Mesendoderm (in vitro differentiated cells): ENCODE measurements at regions not wholly inside any gene's neighbourhood (a gene's known extent, or its start where the extent isn't known, plus 50 kb on each side); places are given as distances from the start of the nearest gene placed in this dataset.

Source experiments
- DNase-seq: peaks from one replicate; pipeline ENCODE4 v3.0.0; 2013
- H2AK5ac ChIP-seq: 2 replicates; pipeline ENCODE4 v1.6.1; 2013; ENCODE audit warnings: low read length, inconsistent platforms
- H2BK120ac ChIP-seq: 2 replicates; pipeline ENCODE4 v1.6.1; 2013; ENCODE audit warnings: low read depth, mild to moderate bottlenecking, low read length, moderate library complexity, mixed read lengths
- H2BK15ac ChIP-seq: replicated peaks from 2 replicates; pipeline ENCODE4 v1.6.1; 2013; ENCODE audit warnings: low read depth, mild to moderate bottlenecking, moderate library complexity
- H2BK5ac ChIP-seq: 2 replicates; pipeline ENCODE4 v1.6.1; 2013; ENCODE audit warnings: low read length, inconsistent platforms
- H3K18ac ChIP-seq: 2 replicates; pipeline ENCODE4 v1.6.1; 2013; ENCODE audit warnings: mild to moderate bottlenecking, low read length, mixed read lengths
- H3K23ac ChIP-seq: one replicate; pipeline ENCODE4 v1.6.1; 2013; ENCODE audit warnings: low read length
- H3K27ac ChIP-seq: 2 replicates; pipeline ENCODE4 v1.5.1; 2013; ENCODE audit warnings: low read depth, mild to moderate bottlenecking, inconsistent platforms, low read length, moderate library complexity
- H3K27me3 ChIP-seq: 2 replicates; pipeline ENCODE4 v1.6.1; 2013; ENCODE audit warnings: low read length, control low read depth, mild to moderate bottlenecking, inconsistent platforms; ENCODE audit not compliant: insufficient read depth, poor library complexity
- H3K36me3 ChIP-seq: 2 replicates; pipeline ENCODE4 v1.6.1; 2013; ENCODE audit warnings: low read length, inconsistent platforms; ENCODE audit not compliant: control insufficient read depth, insufficient read depth
- H3K4ac ChIP-seq: one replicate; pipeline ENCODE4 v1.6.1; 2013; ENCODE audit warnings: low read depth, mild to moderate bottlenecking, low read length, moderate library complexity
- H3K4me1 ChIP-seq: 2 replicates; pipeline ENCODE4 v1.6.1; 2013; ENCODE audit warnings: low read depth, low read length, inconsistent platforms; ENCODE audit not compliant: control insufficient read depth
- H3K4me2 ChIP-seq: 2 replicates; pipeline ENCODE4 v1.6.1; 2013; ENCODE audit warnings: low read length
- H3K4me3 ChIP-seq: 2 replicates; pipeline ENCODE4 v1.5.1; 2013; ENCODE audit warnings: mild to moderate bottlenecking, low read length
- H3K56ac ChIP-seq: one replicate; pipeline ENCODE4 v1.6.1; 2013; ENCODE audit warnings: low read length
- H3K79me1 ChIP-seq: 2 replicates; pipeline ENCODE4 v1.6.1; 2013; ENCODE audit warnings: low read length, inconsistent platforms
- H3K79me2 ChIP-seq: 2 replicates; pipeline ENCODE4 v1.6.1; 2013; ENCODE audit warnings: mild to moderate bottlenecking, low read length; ENCODE audit not compliant: control insufficient read depth, insufficient read depth
- H3K9ac ChIP-seq: 2 replicates; pipeline ENCODE4 v1.6.1; 2013; ENCODE audit warnings: low read length, inconsistent platforms
- H4K5ac ChIP-seq: one replicate; pipeline ENCODE4 v1.6.1; 2013; ENCODE audit warnings: low read length
- H4K8ac ChIP-seq: one replicate; pipeline ENCODE4 v1.6.1; 2013; ENCODE audit warnings: low read depth, mild to moderate bottlenecking, control low read depth, low read length, moderate library complexity
- WGBS: extraction: QIAGEN DNeasy Blood & Tissue Kit; methylation state at CpG from one replicate; pipeline ENCODE4 v1.1.7; 2013; ENCODE audit warnings: low lambda C conversion rate, missing lambda C conversion rate; ENCODE audit not compliant: insufficient coverage; ENCODE audit errors: extremely low coverage; 5-methylcytosine and 5-hydroxymethylcytosine counted together

GRCh38 chr13:34107806-34108205 is 289.9 kb downstream of the RFC3 start:
- Histone ChIP-seq H3K36me3 (no peaks in the 10 kb centered on the region), H3K56ac (no peak overlapping the region), H3K4me2 (no peak overlapping the region), H3K4me1 (no peaks in the 10 kb centered on the region), H2BK5ac (no peak overlapping the region), H2BK120ac (no peak overlapping the region), H3K79me2 (no peaks in the 10 kb centered on the region), H3K79me1 (no peaks in the 10 kb centered on the region), H3K23ac (no peak overlapping the region), H3K4ac (no peak overlapping the region), H3K27ac (no peak overlapping the region), H2BK15ac (no peak overlapping the region), H3K27me3 (no peaks in the 10 kb centered on the region), H3K9ac (no peak overlapping the region), H2AK5ac (no peak overlapping the region), H3K18ac (no peak overlapping the region), H3K4me3 (no peak overlapping the region), H4K8ac (no peak overlapping the region), H4K5ac (no peak overlapping the region)
- no CpG with 5 or more reads among the region's 1 CpG for WGBS
- no peak for DNase-seq

GRCh38 chr13:34108410-34108809 is 290.5 kb downstream of the RFC3 start:
- Histone ChIP-seq H3K79me1 (no peaks in the 10 kb centered on the region), H3K27me3 (no peaks in the 10 kb centered on the region), H4K8ac (no peak overlapping the region), H2BK120ac (no peak overlapping the region), H2BK15ac (no peak overlapping the region), H3K4ac (no peak overlapping the region), H3K4me2 (no peak overlapping the region), H4K5ac (no peak overlapping the region), H3K4me3 (no peak overlapping the region), H3K56ac (no peak overlapping the region), H3K79me2 (no peaks in the 10 kb centered on the region), H3K36me3 (no peaks in the 10 kb centered on the region), H2AK5ac (no peak overlapping the region), H3K4me1 (no peaks in the 10 kb centered on the region), H3K27ac (no peak overlapping the region), H3K9ac (no peak overlapping the region), H3K18ac (no peak overlapping the region), H3K23ac (no peak overlapping the region), H2BK5ac (no peak overlapping the region)
- no peak for DNase-seq
- WGBS = no CpG with 5 or more reads among the region's 2 CpGs

DNA sequence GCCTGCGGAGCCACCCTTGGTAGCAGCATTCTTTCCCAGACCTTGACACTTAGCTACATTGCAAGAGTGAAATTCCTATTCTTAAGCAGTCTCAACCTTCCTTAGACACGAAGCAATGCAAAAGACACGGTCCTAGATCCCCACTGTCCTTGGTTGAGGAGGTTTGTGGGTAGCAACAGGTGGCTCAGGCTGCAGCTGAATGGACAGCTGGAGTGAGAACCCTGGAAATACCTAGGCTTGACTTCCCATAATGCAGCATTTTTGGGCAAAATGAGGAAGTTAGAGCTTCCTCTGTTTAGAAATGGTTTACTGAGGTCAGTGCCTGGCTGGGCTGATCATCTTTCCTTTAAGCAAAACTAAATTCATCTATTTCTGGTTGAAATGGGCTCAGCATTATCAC is 296.6 kb downstream of the RFC3 start:
- Histone ChIP-seq H3K4me3 (no peak overlapping the region), H3K18ac (no peak overlapping the region), H3K36me3 (no peaks in the 10 kb centered on the region), H3K27ac (no peak overlapping the region), H3K4me2 (no peak overlapping the region), H3K79me2 (no peaks in the 10 kb centered on the region), H3K79me1 (no peaks in the 10 kb centered on the region), H4K5ac (no peak overlapping the region), H4K8ac (no peak overlapping the region), H3K9ac (no peak overlapping the region), H3K4ac (no peak overlapping the region), H3K27me3 (no peaks in the 10 kb centered on the region), H2BK120ac (no peak overlapping the region), H2BK5ac (no peak overlapping the region), H2AK5ac (no peak overlapping the region), H3K4me1 (no peaks in the 10 kb centered on the region), H2BK15ac (no peak overlapping the region), H3K23ac (no peak overlapping the region), H3K56ac (no peak overlapping the region)
- no CpG with 5 or more reads among the region's 3 CpGs for whole genome bisulfite sequencing
- DNase-seq = no peak

GRCh38 chr13:34116651-34117050 is 298.7 kb downstream of the RFC3 start:
- no peak overlapping the region for H3K4me2 ChIP-seq
- no CpG with 5 or more reads among the region's 3 CpGs for WGBS
- peak; percentile 31 for DNase-seq

DNA sequence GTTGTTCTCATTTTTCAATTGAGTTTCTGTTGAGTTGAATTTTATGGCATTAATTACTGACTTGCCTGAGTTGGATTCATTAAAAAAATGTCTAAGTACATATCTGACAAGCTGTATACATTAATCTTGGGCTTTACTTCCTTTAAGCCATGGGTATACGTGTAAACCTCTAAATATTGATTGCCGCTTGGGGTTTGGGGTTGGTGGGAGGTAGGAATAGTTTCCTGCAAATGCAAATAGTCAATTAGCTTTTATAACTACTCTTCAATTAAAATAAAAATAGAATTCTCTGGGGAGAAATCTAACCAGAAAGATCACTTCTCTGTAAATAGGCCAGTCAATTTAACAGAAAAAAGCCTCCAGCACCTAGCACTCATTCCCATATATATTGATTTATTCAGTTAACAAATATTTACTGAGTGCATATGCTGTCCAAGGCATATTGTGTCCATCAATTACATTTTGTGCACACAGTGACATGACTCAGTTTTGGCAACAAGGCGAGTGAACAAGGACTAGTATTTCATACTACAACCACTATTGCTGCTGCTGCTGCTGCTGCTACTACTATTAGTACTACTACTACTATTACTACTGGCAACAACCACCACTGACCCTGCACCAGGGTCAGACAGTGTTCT is 306.8 kb downstream of the RFC3 start:
- no peak overlapping the region for H3K9ac ChIP-seq
- no peak overlapping the region for H4K8ac ChIP-seq
- H3K27ac ChIP-seq = no peak overlapping the region
- H3K36me3 ChIP-seq = no peaks in the 10 kb centered on the region
- no peak overlapping the region for H3K56ac ChIP-seq
- H4K5ac ChIP-seq = no peak overlapping the region
- H3K4ac ChIP-seq = no peak overlapping the region
- H2BK120ac ChIP-seq = no peak overlapping the region
- DNase-seq = no peak
- no peak overlapping the region for H2AK5ac ChIP-seq
- H3K18ac ChIP-seq = no peak overlapping the region
- no CpG with 5 or more reads among the region's 3 CpGs for WGBS
- no peaks in the 10 kb centered on the region for H3K79me1 ChIP-seq
- no peak overlapping the region for H2BK15ac ChIP-seq
- H3K27me3 ChIP-seq = no peaks in the 10 kb centered on the region
- H3K4me1 ChIP-seq = no peaks in the 10 kb centered on the region
- no peak overlapping the region for H3K4me3 ChIP-seq
- H2BK5ac ChIP-seq = no peak overlapping the region
- no peak overlapping the region for H3K23ac ChIP-seq
- H3K79me2 ChIP-seq = no peaks in the 10 kb centered on the region
- no peak overlapping the region for H3K4me2 ChIP-seq

More at GRCh38 chr13:34116651-34117050, 298.7 kb downstream of the RFC3 start:
- H3K4me1 ChIP-seq = no peaks in the 10 kb centered on the region
- H3K4ac ChIP-seq = no peak overlapping the region
- no peak overlapping the region for H2AK5ac ChIP-seq
- H3K79me2 ChIP-seq = no peaks in the 10 kb centered on the region
- H3K23ac ChIP-seq = no peak overlapping the region
- no peak overlapping the region for H2BK15ac ChIP-seq
- no peak overlapping the region for H3K18ac ChIP-seq
- H3K56ac ChIP-seq = no peak overlapping the region
- no peaks in the 10 kb centered on the region for H3K27me3 ChIP-seq
- no peak overlapping the region for H4K5ac ChIP-seq
- H3K36me3 ChIP-seq = no peaks in the 10 kb centered on the region
- H3K4me3 ChIP-seq = no peak overlapping the region
- no peak overlapping the region for H2BK120ac ChIP-seq
- H2BK5ac ChIP-seq = no peak overlapping the region
- H4K8ac ChIP-seq = no peak overlapping the region
- no peaks in the 10 kb centered on the region for H3K79me1 ChIP-seq
- H3K9ac ChIP-seq = no peak overlapping the region
- H3K27ac ChIP-seq = no peak overlapping the region

- Histone ChIP-seq H2AK5ac (no peak overlapping the region), H4K5ac (no peak overlapping the region), H3K18ac (no peak overlapping the region), H3K79me2 (no peaks in the 10 kb centered on the region), H3K27ac (no peak overlapping the region), H3K4me2 (no peak overlapping the region), H2BK15ac (no peak overlapping the region), H2BK120ac (no peak overlapping the region), H3K56ac (no peak overlapping the region), H3K36me3 (no peaks in the 10 kb centered on the region), H3K9ac (no peak overlapping the region), H4K8ac (no peak overlapping the region), H2BK5ac (no peak overlapping the region), H3K4ac (no peak overlapping the region), H3K4me3 (no peak overlapping the region), H3K23ac (no peak overlapping the region), H3K79me1 (no peaks in the 10 kb centered on the region), H3K27me3 (no peaks in the 10 kb centered on the region), H3K4me1 (no peaks in the 10 kb centered on the region)
- WGBS = no CpG with 5 or more reads among the region's 4 CpGs
- DNase-seq = no peak
These were observed 309.6 kb downstream of the RFC3 start for GRCh38 chr13:34127523-34127922.
